ENCODE measurements at regions not wholly inside any gene's neighbourhood (a gene's known extent, or its start where the extent isn't known, plus 50 kb on each side); places are given as distances from the start of the nearest gene placed in this dataset.

GRCh38 chr17:77001487-77001886 is 133.3 kb downstream of the MGAT5B start:
- DNase-seq (ENCODE audit: low spot score), result no peak

- peak; percentile 57 for DNase-seq (ENCODE audit: low spot score)
Measured at GRCh38 chr17:77002103-77003045, 134.2 kb downstream of the MGAT5B start.

- DNase-seq (ENCODE audit: low spot score), result no peak
Measured at GRCh38 chr17:77003699-77004098, 135.5 kb downstream of the MGAT5B start.

- DNase-seq (ENCODE audit: low spot score), result no peak
Measured at GRCh38 chr17:77006971-77007649, 133.7 kb upstream of the SEC14L1 start.

- DNase-seq (ENCODE audit: low spot score), result no peak
Measured at GRCh38 chr17:77009877-77010276, 130.9 kb upstream of the SEC14L1 start.

- DNase-seq (ENCODE audit: low spot score), result no peak
Measured at GRCh38 chr17:77010667-77011066, 130.1 kb upstream of the SEC14L1 start.

- peak; percentile 55 for DNase-seq (ENCODE audit: low spot score)
Measured at GRCh38 chr17:77011173-77012011, 129.4 kb upstream of the SEC14L1 start.

GRCh38 chr17:77018504-77018903 is 122.3 kb upstream of the SEC14L1 start:
- DNase-seq (ENCODE audit: low spot score), result no peak

GRCh38 chr17:77019893-77020379 is 120.8 kb upstream of the SEC14L1 start:
- DNase-seq (ENCODE audit: low spot score), result no peak

- DNase-seq (ENCODE audit: low spot score), result no peak
Measured at GRCh38 chr17:77020973-77021372, 119.8 kb upstream of the SEC14L1 start.

GRCh38 chr17:77022766-77023165 is 118.0 kb upstream of the SEC14L1 start:
- DNase-seq (ENCODE audit: low spot score), result no peak

GRCh38 chr17:77025781-77026180 is 115.0 kb upstream of the SEC14L1 start:
- no peak for DNase-seq (ENCODE audit: low spot score)

GRCh38 chr17:77027271-77027889 is 113.4 kb upstream of the SEC14L1 start:
- no peak for DNase-seq (ENCODE audit: low spot score)

GRCh38 chr17:77028900-77029299 is 111.9 kb upstream of the SEC14L1 start:
- DNase-seq (ENCODE audit: low spot score), result no peak

GRCh38 chr17:77032929-77033328 is 107.8 kb upstream of the SEC14L1 start:
- no peak for DNase-seq (ENCODE audit: low spot score)

GRCh38 chr17:77033892-77034404 is 106.8 kb upstream of the SEC14L1 start:
- DNase-seq (ENCODE audit: low spot score), result no peak

- no peak for DNase-seq (ENCODE audit: low spot score)
Measured at GRCh38 chr17:77034677-77035424, 105.9 kb upstream of the SEC14L1 start.

- no peak for DNase-seq (ENCODE audit: low spot score)
Measured at GRCh38 chr17:77035526-77035925, 105.2 kb upstream of the SEC14L1 start.

GRCh38 chr17:77036136-77036840 is 104.5 kb upstream of the SEC14L1 start:
- no peak for DNase-seq (ENCODE audit: low spot score)

Data from HT-29 (cell line).